ENCODE measurements at regions not wholly inside any gene's neighbourhood (a gene's known extent, or its start where the extent isn't known, plus 50 kb on each side); places are given as distances from the start of the nearest gene placed in this dataset.

DNA sequence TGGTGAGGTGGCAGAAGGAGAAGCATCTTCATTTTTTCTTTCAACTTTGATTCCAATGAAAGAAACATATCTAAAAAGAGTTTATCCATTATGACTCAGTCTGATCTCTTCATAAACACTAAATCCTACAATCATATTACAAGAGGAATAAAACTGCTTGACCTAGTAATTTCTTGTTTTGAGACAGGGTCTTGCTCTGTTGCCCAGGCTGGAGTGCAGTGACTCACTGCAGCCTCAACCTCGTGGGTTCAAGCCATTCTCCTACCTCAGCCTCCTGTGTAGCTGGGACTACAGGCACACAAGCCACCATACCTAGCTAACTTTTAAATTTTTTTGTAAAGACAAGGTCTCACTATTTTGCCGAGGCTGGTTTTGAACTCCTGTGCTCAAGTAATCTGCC is 147.2 kb downstream of the NDUFA12 start:
- TF ChIP-seq EZH2 (IDR thresholded peaks at IDR 0.05): no peak
- TF ChIP-seq POLR2AphosphoS5 (IDR thresholded peaks at IDR 0.05; ENCODE audit: borderline replicate concordance, low read depth, low read length): no peak

Measured in SK-N-MC (cell line).